GM21515 (cell line): ENCODE measurements at regions not wholly inside any gene's neighbourhood (a gene's known extent, or its start where the extent isn't known, plus 50 kb on each side); places are given as distances from the start of the nearest gene placed in this dataset.

ENCODE experiments used
- ATAC-seq: cut with Tn5 transposase; IDR thresholded peaks from one replicate; pipeline ENCODE4 v1.9.1; 2021; ENCODE audit not compliant: unreplicated experiment

- no peak for ATAC-seq
These were observed 303.2 kb upstream of the GHITM start for GRCh38 chr10:83835945-83836745.

- no peak for ATAC-seq
These were observed 290.6 kb upstream of the GHITM start for GRCh38 chr10:83848677-83849076.

GRCh38 chr10:83849150-83849549, 290.2 kb upstream of the GHITM start:
- ATAC-seq = no peak

GRCh38 chr10:83852146-83852545, 287.2 kb upstream of the GHITM start:
- no peak for ATAC-seq

GRCh38 chr10:83862723-83863122, 276.6 kb upstream of the GHITM start:
- ATAC-seq = no peak

- no peak for ATAC-seq
These were observed 275.9 kb upstream of the GHITM start for GRCh38 chr10:83863283-83863966.

GRCh38 chr10:83869898-83870297, 269.4 kb upstream of the GHITM start:
- no peak for ATAC-seq

GRCh38 chr10:83871187-83872081, 267.9 kb upstream of the GHITM start:
- peak; percentile 97 for ATAC-seq

GRCh38 chr10:83880252-83880791, 259.0 kb upstream of the GHITM start:
- no peak for ATAC-seq

- ATAC-seq = no peak
These were observed 257.6 kb upstream of the GHITM start for GRCh38 chr10:83881661-83882060.

GRCh38 chr10:83886871-83887270, 252.4 kb upstream of the GHITM start:
- ATAC-seq = no peak

- no peak for ATAC-seq
These were observed 246.6 kb upstream of the GHITM start for GRCh38 chr10:83892737-83893136.

GRCh38 chr10:83896219-83896618, 243.1 kb upstream of the GHITM start:
- no peak for ATAC-seq

- ATAC-seq = no peak
These were observed 241.7 kb upstream of the GHITM start for GRCh38 chr10:83897626-83898025.

- ATAC-seq = no peak
These were observed 230.8 kb upstream of the GHITM start for GRCh38 chr10:83908506-83908905.

GRCh38 chr10:83909001-83909400, 230.3 kb upstream of the GHITM start:
- ATAC-seq = no peak

- no peak for ATAC-seq
These were observed 223.5 kb upstream of the GHITM start for GRCh38 chr10:83915801-83916200.

- ATAC-seq = peak; percentile 93
These were observed 221.5 kb upstream of the GHITM start for GRCh38 chr10:83917537-83918506.

GRCh38 chr10:83919187-83919586, 220.1 kb upstream of the GHITM start:
- no peak for ATAC-seq
